Upper lobe of left lung (tissue), 6 donors: ENCODE measurements at regions not wholly inside any gene's neighbourhood (a gene's known extent, or its start where the extent isn't known, plus 50 kb on each side); places are given as distances from the start of the nearest gene placed in this dataset.
A peak's percentile ranks its signal among the peaks of the same experiment; 100 is the strongest.

Experiments used
- ATAC-seq, 2 donors: fragments of 200-7000 bp; cut with Tn5 transposase; one replicate each; pipeline ENCODE4 v1.9.1; 2022; ENCODE audit warnings: mild to moderate bottlenecking in 2 of 2, moderate library complexity in 2 of 2; ENCODE audit not compliant: low FRiP score in 2 of 2
- DNase-seq, 2 donors: peaks; one replicate each; pipeline ENCODE4 v3.0.0-alpha.2; 2019 to 2020
- H3K27ac ChIP-seq, 4 donors: fragments of 200-600 bp; sonication (generic); one replicate each; pipeline ENCODE4 v1.5.1; 2016 to 2019
- H3K27me3 ChIP-seq, 4 donors: fragments of 200-600 bp; sonication (generic); one replicate each; pipeline ENCODE4 v1.5.1; 2017 to 2019
- H3K36me3 ChIP-seq, 4 donors: fragments of 200-600 bp; sonication (generic); one replicate each; pipeline ENCODE4 v1.5.1; 2016 to 2019
- H3K4me1 ChIP-seq, 4 donors: fragments of 200-600 bp; sonication (generic); one replicate each; pipeline ENCODE4 v1.5.1; 2018 to 2019
- H3K4me3 ChIP-seq, 4 donors: fragments of 200-600 bp; sonication (generic); one replicate each; pipeline ENCODE4 v1.5.1; 2017 to 2019; ENCODE audit warnings: mild to moderate bottlenecking in 2 of 4, moderate library complexity in 1 of 4
- H3K9me3 ChIP-seq, 4 donors: fragments of 200-600 bp; sonication (generic); one replicate each; pipeline ENCODE4 v1.5.1; 2018 to 2019
- EP300 ChIP-seq, 4 donors: sonication (generic); formaldehyde crosslinking; IDR thresholded peaks; one replicate each; pipeline ENCODE4 v1.5.1; 2017; ENCODE audit warnings: antibody characterized with exemption in 4 of 4, control low read depth in 2 of 4
- POLR2A ChIP-seq, 4 donors: fragments of 450-650 bp; IDR thresholded peaks; one replicate each; pipeline ENCODE4 v1.5.1; 2016 to 2017; ENCODE audit warnings: antibody characterized with exemption in 4 of 4, mild to moderate bottlenecking in 2 of 4
- POLR2AphosphoS5 ChIP-seq, 2 donors: sonication (generic); formaldehyde crosslinking; IDR thresholded peaks; one replicate each; pipeline ENCODE4 v1.5.1; 2017; ENCODE audit warnings: antibody characterized with exemption in 2 of 2
- WGBS, 2 donors: methylation state at CpG; one replicate each; pipeline ENCODE4 v1.1.5; 2017 to 2018; 5-methylcytosine and 5-hydroxymethylcytosine counted together
- TF ChIP-seq, protein P1 (sequence below), 6 experiments: fragments of 450-650 bp in 4 of 6; fragments of 200-600 bp in 2 of 6; sonication (generic) in 2 of 6; IDR thresholded peaks; one replicate each; pipeline ENCODE4 v1.5.1; 2016 to 2019; ENCODE audit warnings: antibody characterized with exemption in 6 of 6
- donor health status: DM: no; HTN: no; CAD: no; lungs with moderate emphysema.
- donor health status: DM: no; HTN: yes; CAD: no; lungs with severe emphysema.

DNA sequence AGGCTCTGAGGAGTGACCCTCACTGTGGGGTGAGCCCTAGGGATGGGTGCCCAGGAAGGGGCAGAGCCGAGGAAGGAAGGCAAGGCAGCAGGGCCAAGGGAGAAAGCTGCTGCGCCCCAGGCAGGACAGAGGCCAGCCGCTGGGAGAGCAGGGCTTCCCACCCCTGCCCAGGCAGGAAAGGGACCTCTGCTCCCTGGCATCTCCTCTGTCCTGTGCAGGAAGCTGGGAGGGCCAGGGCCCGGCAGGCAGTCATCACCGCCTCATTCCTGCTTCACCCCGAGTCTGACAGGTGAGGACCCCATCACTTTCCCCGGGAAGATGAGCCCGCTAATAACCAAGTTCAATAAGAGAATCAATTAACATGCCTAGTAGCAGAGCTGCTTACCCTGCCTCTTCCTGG lies 81.3 kb downstream of the EDN3 start:
- WGBS, 2 donors, result 70 to 75% methylated on average over 7 of the region's 8 CpGs

DNA sequence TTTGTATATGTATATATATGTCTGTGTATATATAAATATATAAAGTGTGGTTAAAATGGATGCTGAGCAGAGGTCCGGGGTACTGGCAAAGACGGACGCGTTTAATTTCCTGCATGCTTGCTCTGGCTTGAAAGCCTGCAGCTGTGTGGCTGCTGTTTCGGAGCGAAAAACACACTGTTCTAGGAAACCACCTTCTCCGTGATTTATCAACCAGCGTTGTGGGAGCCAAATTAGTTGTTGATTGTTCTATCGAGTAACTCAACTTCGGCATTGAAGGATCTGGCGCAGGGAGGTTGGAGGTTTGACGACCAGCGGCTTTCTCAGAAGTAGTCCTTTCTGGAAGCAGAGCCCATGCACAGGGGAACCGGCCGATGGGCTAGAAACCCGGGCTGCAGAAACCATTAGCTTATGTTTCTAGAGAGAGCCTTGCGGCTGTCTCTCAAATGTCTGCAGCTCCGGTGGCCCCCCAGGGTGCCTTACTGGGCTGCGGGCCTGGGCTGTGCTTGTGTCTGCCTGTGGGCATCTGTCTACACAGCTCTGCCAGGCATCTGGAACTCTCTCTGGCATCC lies 81.8 kb downstream of the EDN3 start:
- Histone ChIP-seq H3K4me1 (no peaks in the 10 kb centered on the region), H3K36me3 (no peaks in the 10 kb centered on the region), H3K9me3 (no peaks in the 10 kb centered on the region), H3K27ac (no peak overlapping the region), H3K27me3 (no peaks in the 10 kb centered on the region), H3K4me3 (no peak overlapping the region)
- WGBS, 2 donors, result 86 to 90% methylated on average over 19 of the region's 19 CpGs
- ATAC-seq (no peak), DNase-seq (no peak)
- TF ChIP-seq POLR2A (IDR thresholded peaks at IDR 0.05), result no peak
- TF ChIP-seq, protein P1, sequence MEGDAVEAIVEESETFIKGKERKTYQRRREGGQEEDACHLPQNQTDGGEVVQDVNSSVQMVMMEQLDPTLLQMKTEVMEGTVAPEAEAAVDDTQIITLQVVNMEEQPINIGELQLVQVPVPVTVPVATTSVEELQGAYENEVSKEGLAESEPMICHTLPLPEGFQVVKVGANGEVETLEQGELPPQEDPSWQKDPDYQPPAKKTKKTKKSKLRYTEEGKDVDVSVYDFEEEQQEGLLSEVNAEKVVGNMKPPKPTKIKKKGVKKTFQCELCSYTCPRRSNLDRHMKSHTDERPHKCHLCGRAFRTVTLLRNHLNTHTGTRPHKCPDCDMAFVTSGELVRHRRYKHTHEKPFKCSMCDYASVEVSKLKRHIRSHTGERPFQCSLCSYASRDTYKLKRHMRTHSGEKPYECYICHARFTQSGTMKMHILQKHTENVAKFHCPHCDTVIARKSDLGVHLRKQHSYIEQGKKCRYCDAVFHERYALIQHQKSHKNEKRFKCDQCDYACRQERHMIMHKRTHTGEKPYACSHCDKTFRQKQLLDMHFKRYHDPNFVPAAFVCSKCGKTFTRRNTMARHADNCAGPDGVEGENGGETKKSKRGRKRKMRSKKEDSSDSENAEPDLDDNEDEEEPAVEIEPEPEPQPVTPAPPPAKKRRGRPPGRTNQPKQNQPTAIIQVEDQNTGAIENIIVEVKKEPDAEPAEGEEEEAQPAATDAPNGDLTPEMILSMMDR (IDR thresholded peaks at IDR 0.05), result no peak
- no peak for TF ChIP-seq EP300 (IDR thresholded peaks at IDR 0.05)
- no peak for TF ChIP-seq POLR2AphosphoS5 (IDR thresholded peaks at IDR 0.05)

More for the DNA sequence above, 81.3 kb downstream of the EDN3 start:
- H3K4me1 ChIP-seq, result no peaks in the 10 kb centered on the region
- no peaks in the 10 kb centered on the region for H3K36me3 ChIP-seq
- H3K9me3 ChIP-seq, result no peaks in the 10 kb centered on the region
- no peak overlapping the region for H3K4me3 ChIP-seq
- no peak overlapping the region for H3K27ac ChIP-seq
- TF ChIP-seq POLR2AphosphoS5 (IDR thresholded peaks at IDR 0.05) (no peak), POLR2A (IDR thresholded peaks at IDR 0.05) (no peak), EP300 (IDR thresholded peaks at IDR 0.05) (no peak)
- TF ChIP-seq, protein P1 (IDR thresholded peaks at IDR 0.05), result no peak
- DNase-seq, result peak in 1 of 2 donors; percentile 55
- H3K27me3 ChIP-seq, result no peaks in the 10 kb centered on the region
- no peak for ATAC-seq

DNA sequence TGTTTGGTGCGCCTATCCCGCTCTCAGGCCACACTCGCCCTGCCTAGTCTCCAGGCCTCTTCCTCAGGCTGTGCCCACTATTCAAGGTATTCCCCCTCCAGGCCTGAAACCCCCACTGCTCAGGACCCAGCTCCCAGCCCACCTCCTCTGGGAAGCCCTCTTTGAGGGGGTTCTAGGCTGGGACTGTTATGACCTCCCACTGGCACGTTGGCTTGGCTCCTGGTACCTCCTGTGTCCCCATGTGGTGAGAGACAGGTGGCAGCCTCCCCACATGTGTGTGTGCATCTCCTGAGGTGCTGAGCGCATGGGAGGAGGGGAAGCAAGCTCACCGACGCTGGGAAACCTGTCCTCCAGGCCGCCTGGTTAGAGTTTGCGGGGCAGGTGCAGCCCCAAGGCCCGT lies 82.5 kb downstream of the EDN3 start:
- no peaks in the 10 kb centered on the region for H3K27me3 ChIP-seq
- H3K36me3 ChIP-seq, result no peaks in the 10 kb centered on the region
- H3K4me1 ChIP-seq, result no peaks in the 10 kb centered on the region
- DNase-seq, result no peak
- TF ChIP-seq EP300 (IDR thresholded peaks at IDR 0.05) (no peak), POLR2AphosphoS5 (IDR thresholded peaks at IDR 0.05) (no peak), POLR2A (IDR thresholded peaks at IDR 0.05) (no peak)
- TF ChIP-seq, protein P1 (IDR thresholded peaks at IDR 0.05), result no peak
- H3K27ac ChIP-seq, result no peak overlapping the region
- no peak overlapping the region for H3K4me3 ChIP-seq
- WGBS, 2 donors, result 78 to 96% methylated on average over 4 to 10 of the region's 10 CpGs
- H3K9me3 ChIP-seq, result no peaks in the 10 kb centered on the region
- no peak for ATAC-seq

DNA sequence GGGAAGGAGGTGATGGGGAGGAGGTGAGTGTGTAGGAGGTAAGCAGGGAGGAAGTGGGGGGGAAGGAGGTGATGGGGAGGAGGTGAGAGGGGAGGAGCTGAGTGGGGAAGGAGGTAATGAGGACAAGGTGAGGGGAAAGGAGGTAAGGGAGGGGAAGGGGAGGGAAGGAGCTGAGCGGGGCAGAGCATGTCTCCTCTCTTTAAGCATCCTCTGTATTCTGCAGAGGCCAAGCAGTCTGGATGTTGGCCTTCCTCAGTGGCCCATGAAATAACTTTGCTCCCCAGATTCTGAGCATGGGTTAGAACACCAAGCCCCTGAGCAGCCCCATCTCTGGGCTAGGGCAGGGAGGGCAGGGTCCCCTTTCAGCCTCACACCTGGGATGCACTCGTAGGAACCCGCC lies 84.6 kb downstream of the EDN3 start:
- no peak for DNase-seq
- no peak for ATAC-seq
- Histone ChIP-seq H3K9me3 (no peaks in the 10 kb centered on the region), H3K36me3 (no peaks in the 10 kb centered on the region), H3K27ac (no peak overlapping the region), H3K4me3 (no peak overlapping the region), H3K27me3 (no peaks in the 10 kb centered on the region), H3K4me1 (no peaks in the 10 kb centered on the region)
- WGBS, 2 donors, result 61 to 75% methylated on average over 3 of the region's 3 CpGs
- TF ChIP-seq, protein P1 (IDR thresholded peaks at IDR 0.05), result no peak
- TF ChIP-seq POLR2AphosphoS5 (IDR thresholded peaks at IDR 0.05), result no peak
- no peak for TF ChIP-seq EP300 (IDR thresholded peaks at IDR 0.05)
- TF ChIP-seq POLR2A (IDR thresholded peaks at IDR 0.05), result no peak

DNA sequence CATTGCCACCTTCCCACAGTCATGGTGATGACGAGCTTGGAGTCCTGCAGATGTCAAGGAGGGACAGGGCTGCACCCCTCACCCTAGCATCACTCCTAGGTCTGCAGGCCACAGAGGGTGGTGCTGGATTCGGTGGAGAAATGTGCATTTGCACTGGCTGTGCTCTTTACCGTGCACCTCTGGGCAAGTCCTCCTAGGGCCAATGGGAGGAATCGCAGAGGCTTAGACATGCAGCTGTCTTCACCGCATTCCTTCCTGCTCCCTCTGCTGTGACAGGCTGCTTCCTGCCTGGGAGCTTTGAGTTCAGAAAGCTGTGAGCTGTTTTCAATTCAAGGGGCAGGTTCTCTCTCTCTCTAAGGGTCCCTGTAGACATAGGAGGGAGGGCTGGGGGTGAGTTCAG lies 85.1 kb downstream of the EDN3 start:
- H3K9me3 ChIP-seq, result no peaks in the 10 kb centered on the region
- DNase-seq, result no peak
- no peak overlapping the region for H3K27ac ChIP-seq
- TF ChIP-seq POLR2AphosphoS5 (IDR thresholded peaks at IDR 0.05), result no peak
- TF ChIP-seq EP300 (IDR thresholded peaks at IDR 0.05), result no peak
- TF ChIP-seq POLR2A (IDR thresholded peaks at IDR 0.05), result no peak
- TF ChIP-seq, protein P1 (IDR thresholded peaks at IDR 0.05), result no peak
- ATAC-seq, result no peak
- no peaks in the 10 kb centered on the region for H3K27me3 ChIP-seq
- no peaks in the 10 kb centered on the region for H3K4me1 ChIP-seq
- H3K36me3 ChIP-seq, result no peaks in the 10 kb centered on the region
- WGBS, 2 donors, result 24 to 27% methylated on average over 4 to 5 of the region's 5 CpGs
- no peak overlapping the region for H3K4me3 ChIP-seq
